ENCODE measurements at regions not wholly inside any gene's neighbourhood (a gene's known extent, or its start where the extent isn't known, plus 50 kb on each side); places are given as distances from the start of the nearest gene placed in this dataset.

- Histone ChIP-seq H3K36me3 (ENCODE audit: insufficient read depth in 1 of 2, low read depth in 1 of 2) (no peaks in the 10 kb centered on the region), H3K27ac (no peak overlapping the region), H3K4me3 (no peak overlapping the region), H3K4me1 (no peaks in the 10 kb centered on the region), H3K9me3 (no peaks in the 10 kb centered on the region), H3K27me3 (ENCODE audit: insufficient read depth in 3 of 3, low read length in 2 of 3) (no peaks in the 10 kb centered on the region)
- DNase-seq = no peak
- 84 to 88% (median 88%) methylated on average over 2 of the region's 2 CpGs for WGBS, 3 donors
- intact Hi-C loops (cut with DNase I) = no loop called here
- no peak for ATAC-seq
- no peak for TF ChIP-seq CTCF (IDR thresholded peaks at IDR 0.05)
Observed at GRCh38 chr3:73866846-73867245, 242.1 kb upstream of the PDZRN3 start.

- H3K4me3 ChIP-seq = no peak overlapping the region
- no peak for ATAC-seq
- no peak for DNase-seq
- intact Hi-C loops (cut with DNase I) = no loop called here
- H3K27me3 ChIP-seq (ENCODE audit: insufficient read depth in 3 of 3, low read length in 2 of 3) = no peaks in the 10 kb centered on the region
- WGBS, 3 donors = 92 to 95% (median 93%) methylated on average over 5 of the region's 5 CpGs
- no peaks in the 10 kb centered on the region for H3K4me1 ChIP-seq
- no peak for TF ChIP-seq CTCF (IDR thresholded peaks at IDR 0.05)
- no peak overlapping the region for H3K27ac ChIP-seq
- no peaks in the 10 kb centered on the region for H3K9me3 ChIP-seq
- H3K36me3 ChIP-seq (ENCODE audit: insufficient read depth in 1 of 2, low read depth in 1 of 2) = no peaks in the 10 kb centered on the region
Observed at GRCh38 chr3:73863546-73864079, 238.9 kb upstream of the PDZRN3 start.

- Histone ChIP-seq H3K9me3 (no peaks in the 10 kb centered on the region), H3K27ac (no peak overlapping the region), H3K4me3 (no peak overlapping the region), H3K27me3 (ENCODE audit: insufficient read depth in 3 of 3, low read length in 2 of 3) (no peaks in the 10 kb centered on the region), H3K36me3 (ENCODE audit: insufficient read depth in 1 of 2, low read depth in 1 of 2) (no peaks in the 10 kb centered on the region), H3K4me1 (no peaks in the 10 kb centered on the region)
- 92 to 98% (median 96%) methylated on average over 1 of the region's 1 CpG for WGBS, 3 donors
- ATAC-seq = no peak
- no peak for DNase-seq
- intact Hi-C loops (cut with DNase I) = loop anchor here (10.0 kb wide), 2 partner anchors 741 to 751 kb away; no protein-coding TSS in a partner anchor
- no peak for TF ChIP-seq CTCF (IDR thresholded peaks at IDR 0.05)
Observed at GRCh38 chr3:73855813-73856212, 231.1 kb upstream of the PDZRN3 start.

- WGBS, 3 donors = 15 to 17% (median 16%) methylated on average over 4 of the region's 4 CpGs
- Histone ChIP-seq H3K4me1 (no peaks in the 10 kb centered on the region), H3K9me3 (no peaks in the 10 kb centered on the region), H3K4me3 (no peak overlapping the region), H3K36me3 (ENCODE audit: insufficient read depth in 1 of 2, low read depth in 1 of 2) (no peaks in the 10 kb centered on the region), H3K27ac (no peak overlapping the region), H3K27me3 (ENCODE audit: insufficient read depth in 3 of 3, low read length in 2 of 3) (no peaks in the 10 kb centered on the region)
- TF ChIP-seq CTCF (IDR thresholded peaks at IDR 0.05) = peak; percentile 79
- ATAC-seq = peak in 3 of 4 donors; percentile 46 to 81 (median 62)
- intact Hi-C loops (cut with DNase I) = loop anchor here (5.0 to 10.0 kb wide), 4 partner anchors 114 to 391 kb away; no protein-coding TSS in a partner anchor
- DNase-seq = no peak
Observed at GRCh38 chr3:73848173-73848906, 223.6 kb upstream of the PDZRN3 start.

Measured in psoas muscle (tissue), 7 donors.